Esophagus squamous epithelium (tissue), 5 donors: ENCODE measurements at regions not wholly inside any gene's neighbourhood (a gene's known extent, or its start where the extent isn't known, plus 50 kb on each side); places are given as distances from the start of the nearest gene placed in this dataset.
"Not testable (repeated sequence)": the region's sequence is repeated elsewhere in the genome, so short reads cannot be mapped to it uniquely, and the experiment has no call there.

ENCODE experiments used
- DNase-seq: peaks from one replicate; lab custom pipeline; 2025; lab: John Stamatoyannopoulos, UW
- H3K27ac ChIP-seq, 4 donors: fragments of 200-600 bp; sonication (generic); one replicate each; pipeline ENCODE4 v1.5.1; 2016 to 2019; ENCODE audit warnings: mild to moderate bottlenecking in 1 of 4
- H3K27me3 ChIP-seq, 4 donors: fragments of 200-600 bp; sonication (generic); 1 replicate in 3 of 4; 2 replicates in 1 of 4; pipeline versions ENCODE4 v1.5.1 to v1.6.0; 2017 to 2021; ENCODE audit warnings: antibody characterized with exemption in 1 of 4
- H3K36me3 ChIP-seq, 3 donors: fragments of 200-600 bp; sonication (generic); one replicate each; pipeline ENCODE4 v1.5.1; 2016 to 2019
- H3K4me1 ChIP-seq, 3 donors: fragments of 200-600 bp; sonication (generic); one replicate each; pipeline ENCODE4 v1.5.1; 2017 to 2019
- H3K4me3 ChIP-seq, 4 donors: fragments of 200-600 bp; sonication (generic); 1 replicate in 3 of 4; 2 replicates in 1 of 4; pipeline ENCODE4 v1.5.1; 2016 to 2019; ENCODE audit warnings: mild to moderate bottlenecking in 2 of 4, moderate library complexity in 1 of 4
- H3K9me3 ChIP-seq, 3 donors: fragments of 200-600 bp; sonication (generic); one replicate each; pipeline ENCODE4 v1.5.1; 2016 to 2019
- CTCF ChIP-seq, 6 experiments: fragments of 450-650 bp in 4 of 6; fragments of 200-600 bp in 2 of 6; sonication (generic) in 2 of 6; IDR thresholded peaks; one replicate each; pipeline ENCODE4 v1.5.1; 2016 to 2019; ENCODE audit warnings: antibody characterized with exemption in 6 of 6, mild to moderate bottlenecking in 4 of 6, moderate library complexity in 4 of 6
- POLR2A ChIP-seq, 4 donors: fragments of 450-650 bp; IDR thresholded peaks; one replicate each; pipeline ENCODE4 v1.6.1; 2017; ENCODE audit warnings: antibody characterized with exemption in 4 of 4, mild to moderate bottlenecking in 4 of 4, moderate library complexity in 3 of 4
- WGBS, 2 donors: methylation state at CpG; one replicate each; pipeline ENCODE4 v1.1.5; 2018; 5-methylcytosine and 5-hydroxymethylcytosine counted together
- intact Hi-C: fragments of 100-400 bp; cut with DNase I; formaldehyde crosslinking; loops from one replicate; pipeline ENCODE4 v1.15.0; 2022
- donor health status: DM: yes; HTN: yes; CAD: no.

GRCh38 chr22:22818861-22819855 is 68.5 kb upstream of the IGLL5 start:
- Histone ChIP-seq H3K27ac (no peak overlapping the region), H3K9me3 (no peaks in the 10 kb centered on the region), H3K4me1 (peaks cover 0 to 3% (median 0%) of the 10 kb centered on the region in 3 donors), H3K4me3 (no peak overlapping the region), H3K27me3 (peaks cover 0 to 15% (median 0%) of the 10 kb centered on the region in 4 donors), H3K36me3 (no peaks in the 10 kb centered on the region)
- no peak for DNase-seq
- 83 to 88% methylated on average over 7 to 8 of the region's 12 CpGs for WGBS, 2 donors
- TF ChIP-seq CTCF (IDR thresholded peaks at IDR 0.05) (no peak), POLR2A (IDR thresholded peaks at IDR 0.05) (no peak)
- intact Hi-C loops: no loop called here

- no peak for DNase-seq
- 87% methylated on average over 3 of the region's 3 CpGs; no CpG with 5 or more reads in 1 of the 2 donors for WGBS, 2 donors
- Histone ChIP-seq H3K27me3 (peaks cover 0 to 15% (median 0%) of the 10 kb centered on the region in 4 donors), H3K4me3 (no peak overlapping the region), H3K4me1 (peaks cover 0 to 3% (median 0%) of the 10 kb centered on the region in 3 donors), H3K27ac (no peak overlapping the region), H3K36me3 (no peaks in the 10 kb centered on the region), H3K9me3 (no peaks in the 10 kb centered on the region)
- no peak for TF ChIP-seq POLR2A (IDR thresholded peaks at IDR 0.05)
- no peak for TF ChIP-seq CTCF (IDR thresholded peaks at IDR 0.05)
- intact Hi-C loops: no loop called here
Measured at GRCh38 chr22:22820076-22820475, 67.5 kb upstream of the IGLL5 start.

- intact Hi-C loops: no loop called here
- peaks cover 0 to 15% (median 0%) of the 10 kb centered on the region in 4 donors for H3K27me3 ChIP-seq
- no peak overlapping the region for H3K4me3 ChIP-seq
- H3K4me1 ChIP-seq: peaks cover 0 to 3% (median 0%) of the 10 kb centered on the region in 3 donors
- 45% methylated on average over 2 of the region's 2 CpGs; no CpG with 5 or more reads in 1 of the 2 donors for WGBS, 2 donors
- H3K36me3 ChIP-seq: no peaks in the 10 kb centered on the region
- no peak for DNase-seq
- H3K27ac ChIP-seq: no peak overlapping the region
- no peak for TF ChIP-seq CTCF (IDR thresholded peaks at IDR 0.05)
- no peak for TF ChIP-seq POLR2A (IDR thresholded peaks at IDR 0.05)
- no peaks in the 10 kb centered on the region for H3K9me3 ChIP-seq
Measured at GRCh38 chr22:22820626-22821025, 67.0 kb upstream of the IGLL5 start.

- H3K4me3 ChIP-seq: no peak overlapping the region
- intact Hi-C loops: no loop called here
- no peak for DNase-seq
- peaks cover 0 to 3% (median 0%) of the 10 kb centered on the region in 3 donors for H3K4me1 ChIP-seq
- peak overlapping the region in 1 of 4 donors; percentile 9 for H3K27ac ChIP-seq
- no peaks in the 10 kb centered on the region for H3K36me3 ChIP-seq
- WGBS, 2 donors: 70 to 90% methylated on average over 2 of the region's 2 CpGs
- TF ChIP-seq CTCF (IDR thresholded peaks at IDR 0.05): no peak
- TF ChIP-seq POLR2A (IDR thresholded peaks at IDR 0.05): no peak
- no peaks in the 10 kb centered on the region for H3K9me3 ChIP-seq
- H3K27me3 ChIP-seq: peaks cover 0 to 15% (median 0%) of the 10 kb centered on the region in 4 donors
Measured at GRCh38 chr22:22821340-22821739, 66.3 kb upstream of the IGLL5 start.

GRCh38 chr22:22822106-22822505 is 65.5 kb upstream of the IGLL5 start:
- 56% methylated on average over 5 of the region's 6 CpGs; no CpG with 5 or more reads in 1 of the 2 donors for WGBS, 2 donors
- peaks cover 0 to 3% (median 0%) of the 10 kb centered on the region in 3 donors for H3K4me1 ChIP-seq
- no peaks in the 10 kb centered on the region for H3K36me3 ChIP-seq
- H3K27ac ChIP-seq: no peak overlapping the region
- intact Hi-C loops: no loop called here
- TF ChIP-seq CTCF (IDR thresholded peaks at IDR 0.05) (no peak), POLR2A (IDR thresholded peaks at IDR 0.05) (no peak)
- no peaks in the 10 kb centered on the region for H3K9me3 ChIP-seq
- peaks cover 0 to 17% (median 0%) of the 10 kb centered on the region in 4 donors for H3K27me3 ChIP-seq
- DNase-seq: no peak
- H3K4me3 ChIP-seq: no peak overlapping the region

GRCh38 chr22:22822553-22822952 is 65.1 kb upstream of the IGLL5 start:
- H3K4me3 ChIP-seq, intact Hi-C loops, H3K36me3 ChIP-seq, H3K4me1 ChIP-seq, H3K9me3 ChIP-seq, DNase-seq, H3K27ac ChIP-seq: not testable (repeated sequence)
- WGBS, 2 donors: 47 to 49% methylated on average over 2 to 5 of the region's 5 CpGs
- peaks cover 0 to 21% (median 0%) of the 10 kb centered on the region in 4 donors for H3K27me3 ChIP-seq
